ENCODE measurements at regions not wholly inside any gene's neighbourhood (a gene's known extent, or its start where the extent isn't known, plus 50 kb on each side); places are given as distances from the start of the nearest gene placed in this dataset.

DNA sequence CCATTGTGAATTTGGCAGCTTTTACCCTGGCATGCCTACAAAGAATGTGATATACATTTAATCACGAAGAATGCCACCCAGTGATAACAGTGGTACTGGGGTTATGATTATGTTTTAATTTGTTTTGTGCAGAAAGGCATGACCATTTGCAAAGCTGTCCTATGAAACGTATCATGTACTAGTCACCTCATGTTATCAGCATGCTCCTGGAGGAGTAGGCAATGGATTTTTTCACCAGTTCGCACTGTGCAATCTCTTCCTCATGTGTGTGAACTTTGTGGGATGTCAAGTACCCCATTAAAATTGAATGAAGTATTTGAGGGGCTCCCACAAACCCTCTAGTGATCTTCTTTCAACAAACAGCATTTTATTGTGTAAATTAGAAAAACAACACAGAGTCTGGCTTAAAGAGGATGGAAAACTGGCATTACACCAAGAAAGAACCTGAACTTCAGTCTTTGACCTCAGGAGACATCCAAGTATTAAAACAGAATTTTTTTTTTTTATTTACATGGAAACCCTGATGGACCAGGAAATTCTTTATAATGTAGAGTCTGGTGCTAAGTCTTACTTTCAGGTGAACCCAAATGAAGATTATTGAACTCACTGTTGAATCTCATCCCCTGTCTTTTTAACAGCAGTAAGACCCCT lies 200.6 kb upstream of the PGRMC2 start:
- H3K36me3 Mint-ChIP-seq = peaks cover 12% of the 10 kb centered on the region
- peaks cover 39% of the 10 kb centered on the region for H3K9me3 Mint-ChIP-seq
- no peak overlapping the region for H3K27ac Mint-ChIP-seq
- TF ChIP-seq, protein P1, sequence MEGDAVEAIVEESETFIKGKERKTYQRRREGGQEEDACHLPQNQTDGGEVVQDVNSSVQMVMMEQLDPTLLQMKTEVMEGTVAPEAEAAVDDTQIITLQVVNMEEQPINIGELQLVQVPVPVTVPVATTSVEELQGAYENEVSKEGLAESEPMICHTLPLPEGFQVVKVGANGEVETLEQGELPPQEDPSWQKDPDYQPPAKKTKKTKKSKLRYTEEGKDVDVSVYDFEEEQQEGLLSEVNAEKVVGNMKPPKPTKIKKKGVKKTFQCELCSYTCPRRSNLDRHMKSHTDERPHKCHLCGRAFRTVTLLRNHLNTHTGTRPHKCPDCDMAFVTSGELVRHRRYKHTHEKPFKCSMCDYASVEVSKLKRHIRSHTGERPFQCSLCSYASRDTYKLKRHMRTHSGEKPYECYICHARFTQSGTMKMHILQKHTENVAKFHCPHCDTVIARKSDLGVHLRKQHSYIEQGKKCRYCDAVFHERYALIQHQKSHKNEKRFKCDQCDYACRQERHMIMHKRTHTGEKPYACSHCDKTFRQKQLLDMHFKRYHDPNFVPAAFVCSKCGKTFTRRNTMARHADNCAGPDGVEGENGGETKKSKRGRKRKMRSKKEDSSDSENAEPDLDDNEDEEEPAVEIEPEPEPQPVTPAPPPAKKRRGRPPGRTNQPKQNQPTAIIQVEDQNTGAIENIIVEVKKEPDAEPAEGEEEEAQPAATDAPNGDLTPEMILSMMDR (IDR thresholded peaks at IDR 0.05; ENCODE audit: unreplicated experiment) = no peak
- H3K4me1 Mint-ChIP-seq = peaks cover 3% of the 10 kb centered on the region
- no peaks in the 10 kb centered on the region for H3K27me3 Mint-ChIP-seq (ENCODE audit: low read depth)
- no peak for DNase-seq (ENCODE audit: low spot score in 2 of 2, unreplicated experiment in 2 of 2)
- H3K4me3 Mint-ChIP-seq = no peak overlapping the region

DNA sequence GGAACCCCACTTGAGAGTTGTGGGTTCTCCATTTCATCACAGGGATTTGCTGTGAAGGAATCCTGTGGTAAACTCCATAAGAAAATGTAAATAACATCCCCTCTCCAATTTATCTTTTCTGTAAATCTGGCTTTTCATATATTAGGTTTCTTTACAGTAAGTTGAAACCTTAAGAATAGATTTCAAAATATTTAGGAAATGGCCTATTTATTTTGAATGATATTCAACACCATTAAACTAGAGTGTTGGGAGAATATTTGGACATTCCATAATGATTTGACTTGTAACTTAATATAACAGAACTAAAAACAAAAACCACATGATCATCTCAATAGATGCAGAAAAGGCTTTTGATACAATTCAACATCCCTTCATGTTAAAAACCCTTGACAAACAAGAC lies 197.3 kb upstream of the PGRMC2 start:
- H3K27ac Mint-ChIP-seq = no peak overlapping the region
- DNase-seq (ENCODE audit: low spot score in 2 of 2, unreplicated experiment in 2 of 2) = no peak
- H3K4me3 Mint-ChIP-seq = no peak overlapping the region

DNA sequence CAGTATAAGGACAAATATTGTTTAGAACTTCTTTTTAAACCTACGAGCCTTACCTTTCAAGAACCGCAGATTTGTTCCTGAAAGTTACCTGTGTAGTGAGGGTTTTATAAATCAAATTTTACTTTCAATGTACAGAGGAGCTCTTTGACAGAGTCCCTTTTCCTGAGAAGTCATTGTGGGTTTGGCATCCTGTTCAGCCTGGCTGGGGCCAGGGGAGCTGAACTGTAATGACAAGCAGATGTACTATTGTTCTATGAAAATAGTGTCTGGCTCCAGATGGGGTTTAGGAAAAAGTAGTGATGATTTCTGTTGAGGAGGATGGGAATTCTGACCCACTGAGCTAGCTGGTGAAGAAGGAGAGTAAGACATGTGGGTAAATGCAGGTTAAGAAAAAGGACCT lies 196.2 kb upstream of the PGRMC2 start:
- H3K9me3 Mint-ChIP-seq = peaks cover 23% of the 10 kb centered on the region
- no peak for DNase-seq (ENCODE audit: low spot score in 2 of 2, unreplicated experiment in 2 of 2)

More for the DNA sequence above, 197.3 kb upstream of the PGRMC2 start:
- Mint-ChIP-seq H3K4me1 (peaks cover 3% of the 10 kb centered on the region), H3K9me3 (peaks cover 28% of the 10 kb centered on the region), H3K27me3 (ENCODE audit: low read depth) (no peaks in the 10 kb centered on the region), H3K36me3 (peaks cover 6% of the 10 kb centered on the region)
- TF ChIP-seq, protein P1 (IDR thresholded peaks at IDR 0.05; ENCODE audit: unreplicated experiment) = no peak

DNA sequence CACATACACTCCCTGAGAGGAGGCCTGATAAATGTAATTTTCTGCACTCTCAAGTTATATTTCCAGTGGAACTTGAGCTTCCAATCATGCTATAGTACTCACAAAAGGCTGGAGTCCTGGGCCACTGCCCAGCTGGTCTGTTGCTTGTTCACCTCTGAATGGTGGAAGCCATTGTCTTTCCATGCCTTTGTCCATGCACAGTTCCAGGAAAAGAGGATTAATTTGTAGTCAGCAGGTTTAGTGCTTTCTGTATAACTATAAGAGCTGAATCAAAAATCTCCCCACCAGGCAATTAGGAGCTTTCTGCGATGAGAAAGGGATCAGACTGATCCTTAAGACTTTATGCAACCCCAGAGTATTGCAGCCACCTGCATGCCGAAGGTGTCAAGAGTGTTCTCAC lies 195.4 kb upstream of the PGRMC2 start:
- TF ChIP-seq, protein P1 (IDR thresholded peaks at IDR 0.05; ENCODE audit: unreplicated experiment) = no peak
- no peak for DNase-seq (ENCODE audit: low spot score in 2 of 2, unreplicated experiment in 2 of 2)
- Mint-ChIP-seq H3K9me3 (peaks cover 23% of the 10 kb centered on the region), H3K4me1 (peaks cover 3% of the 10 kb centered on the region), H3K36me3 (peaks cover 6% of the 10 kb centered on the region), H3K27me3 (ENCODE audit: low read depth) (no peaks in the 10 kb centered on the region), H3K27ac (no peak overlapping the region), H3K4me3 (no peak overlapping the region)

More for the DNA sequence above, 196.2 kb upstream of the PGRMC2 start:
- TF ChIP-seq, protein P1 (IDR thresholded peaks at IDR 0.05; ENCODE audit: unreplicated experiment) = no peak
- no peaks in the 10 kb centered on the region for H3K27me3 Mint-ChIP-seq (ENCODE audit: low read depth)
- H3K36me3 Mint-ChIP-seq = peaks cover 6% of the 10 kb centered on the region
- H3K4me1 Mint-ChIP-seq = peaks cover 3% of the 10 kb centered on the region
- H3K4me3 Mint-ChIP-seq = no peak overlapping the region
- peak overlapping the region; percentile 52 for H3K27ac Mint-ChIP-seq

DNA sequence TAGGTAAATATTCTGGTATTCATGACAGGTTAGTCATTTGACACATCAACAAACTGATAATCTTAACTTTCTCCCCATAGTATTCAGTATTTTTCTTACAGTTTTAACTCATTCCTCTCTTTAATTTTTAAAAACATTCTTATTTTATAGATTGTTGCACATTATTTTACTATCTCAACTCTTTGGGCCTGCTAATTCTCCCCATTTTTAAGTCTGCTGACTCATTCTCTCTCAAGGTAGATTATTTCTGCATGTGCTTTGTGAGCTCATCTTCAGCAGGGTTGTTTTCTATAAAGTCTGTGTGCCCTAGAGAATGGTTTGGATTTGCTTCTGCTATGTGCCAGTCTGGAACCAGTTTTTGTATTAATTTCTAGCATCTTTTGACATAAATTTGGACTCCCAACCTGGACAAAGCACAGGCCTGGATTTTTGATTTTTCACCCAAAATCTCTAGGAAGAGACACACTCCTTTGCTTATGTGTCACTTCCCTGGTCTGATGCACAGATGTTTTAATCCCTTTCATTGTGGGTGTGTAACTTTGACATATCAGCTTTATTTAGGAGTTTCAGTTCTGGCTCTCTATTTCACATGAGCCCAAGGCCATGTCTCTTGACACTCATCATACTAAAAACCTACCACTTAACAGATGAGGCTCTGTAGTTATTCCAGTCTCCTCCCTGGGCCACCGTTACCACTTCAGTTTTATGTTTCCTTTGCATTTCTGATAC lies 194.3 kb upstream of the PGRMC2 start:
- Mint-ChIP-seq H3K27ac (no peak overlapping the region), H3K4me3 (no peak overlapping the region), H3K4me1 (peaks cover 6% of the 10 kb centered on the region), H3K9me3 (peaks cover 17% of the 10 kb centered on the region), H3K36me3 (peaks cover 6% of the 10 kb centered on the region), H3K27me3 (ENCODE audit: low read depth) (no peaks in the 10 kb centered on the region)
- no peak for DNase-seq (ENCODE audit: low spot score in 2 of 2, unreplicated experiment in 2 of 2)
- TF ChIP-seq, protein P1 (IDR thresholded peaks at IDR 0.05; ENCODE audit: unreplicated experiment) = no peak

Data from mesothelial cell of epicardium (in vitro differentiated cells).